ENCODE measurements at regions not wholly inside any gene's neighbourhood (a gene's known extent, or its start where the extent isn't known, plus 50 kb on each side); places are given as distances from the start of the nearest gene placed in this dataset.

- no peak for DNase-seq
Observed at GRCh38 chr5:143554918-143555477, 151.5 kb upstream of the NR3C1 start.

- DNase-seq = peak; percentile 16
Observed at GRCh38 chr5:143554187-143554717, 150.8 kb upstream of the NR3C1 start.

DNA sequence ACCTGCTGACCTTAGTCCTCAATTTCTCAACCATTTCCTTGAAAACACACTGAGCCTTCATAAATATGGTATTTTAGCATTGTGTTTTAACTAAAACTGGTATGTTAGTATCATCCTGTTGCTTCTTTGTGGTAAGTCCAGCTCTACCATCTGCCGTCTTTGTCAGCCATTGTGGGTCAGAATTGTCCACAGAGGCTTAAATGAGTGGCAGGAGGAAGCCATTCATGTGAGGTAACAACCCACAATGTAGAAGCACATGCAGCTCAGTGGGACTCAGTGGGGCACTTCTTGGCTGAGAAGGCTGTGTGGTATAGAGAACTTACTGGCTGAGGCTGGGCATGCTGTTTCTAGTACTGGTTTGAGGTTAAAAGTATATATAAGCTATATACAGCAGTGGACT is 149.2 kb upstream of the NR3C1 start:
- no peak for DNase-seq

DNA sequence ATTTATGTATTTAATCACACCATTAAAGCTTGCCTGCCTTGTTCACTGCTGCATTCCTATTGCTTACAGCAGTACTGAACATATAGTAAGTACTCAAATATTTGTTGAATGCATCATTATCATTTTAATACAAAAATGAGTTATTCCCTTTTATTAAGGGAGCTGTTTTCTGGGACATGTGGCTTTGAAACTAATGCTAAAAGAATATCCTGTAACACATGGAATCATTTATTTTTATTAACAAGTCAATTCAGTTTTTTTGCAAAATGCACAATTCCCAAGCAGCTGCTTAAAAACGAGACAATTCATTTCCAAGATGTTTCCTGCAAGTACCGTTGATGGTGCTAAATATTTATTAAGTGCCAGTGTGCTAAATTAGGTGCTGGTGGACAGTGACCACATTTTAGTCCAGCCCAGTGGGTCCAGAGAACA is 148.3 kb upstream of the NR3C1 start:
- no peak for DNase-seq

DNA sequence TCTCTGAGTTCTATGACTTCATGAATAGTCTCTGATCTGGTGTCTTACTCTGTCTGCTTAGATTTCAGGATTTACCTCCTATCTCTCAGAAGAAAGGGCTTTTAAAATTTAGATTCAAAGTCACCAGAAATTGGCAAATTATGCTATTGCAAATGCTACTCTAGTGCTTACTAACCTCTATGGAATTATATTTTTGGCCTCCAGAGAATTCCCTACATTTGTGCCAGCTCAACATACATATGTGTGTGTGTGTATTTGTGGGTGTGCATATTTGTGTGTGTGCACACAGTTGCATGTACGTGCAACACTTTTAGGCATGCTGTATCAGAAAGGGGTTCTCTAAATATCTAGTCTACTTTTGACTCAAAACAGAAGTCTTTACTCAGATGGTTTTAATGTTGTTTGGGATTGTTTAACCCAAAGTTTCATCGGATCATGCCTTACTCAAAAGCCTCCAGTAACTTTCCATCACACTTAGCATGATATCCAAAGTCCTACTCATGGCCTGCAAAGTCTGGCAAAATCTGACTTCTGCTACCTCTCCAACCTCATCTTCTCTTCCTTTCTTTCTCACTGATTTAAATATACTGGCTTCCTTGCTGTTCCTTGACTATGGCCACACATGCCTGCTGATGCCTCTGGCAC is 147.6 kb upstream of the NR3C1 start:
- no peak for DNase-seq

DNA sequence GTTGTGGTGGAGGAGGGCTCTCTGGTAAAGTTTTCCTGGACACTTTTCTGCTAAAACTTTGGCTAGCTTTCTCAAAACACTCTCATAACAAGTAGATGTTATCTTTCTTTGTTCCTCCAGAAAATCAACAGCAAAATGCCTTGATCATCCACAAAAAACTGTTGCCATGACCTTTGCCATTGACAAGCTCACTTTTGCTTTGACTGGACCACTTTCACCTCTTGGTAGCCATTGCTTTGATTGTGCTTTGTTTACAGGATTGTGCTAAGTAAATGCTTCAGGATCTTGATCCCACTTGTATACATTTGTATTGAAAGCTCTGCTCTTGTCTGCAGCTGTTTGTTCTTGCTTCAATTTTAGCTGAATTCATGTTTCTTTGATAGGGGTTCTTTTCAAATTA is 143.9 kb upstream of the NR3C1 start:
- no peak for DNase-seq

GRCh38 chr5:143546394-143546793 is 142.9 kb upstream of the NR3C1 start:
- no peak for DNase-seq

DNA sequence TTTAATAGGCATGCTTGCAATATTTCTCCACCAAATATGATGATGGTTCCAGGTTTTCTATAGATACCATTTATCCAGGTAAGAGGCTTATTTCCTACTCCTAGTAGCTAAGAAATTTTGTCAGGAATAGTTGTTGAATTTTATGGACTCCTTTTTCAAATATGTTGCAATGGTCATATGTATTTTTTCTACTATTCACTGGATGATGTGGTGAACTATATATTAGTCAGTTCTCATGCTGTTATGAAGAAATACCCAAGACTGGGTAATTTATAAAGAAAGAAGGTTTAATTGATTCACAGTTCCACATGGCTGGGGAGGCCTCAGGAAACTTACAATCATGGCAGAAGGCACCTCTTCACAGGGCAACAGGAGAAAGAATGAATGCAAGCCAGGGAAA is 141.1 kb upstream of the NR3C1 start:
- DNase-seq = no peak

DNA sequence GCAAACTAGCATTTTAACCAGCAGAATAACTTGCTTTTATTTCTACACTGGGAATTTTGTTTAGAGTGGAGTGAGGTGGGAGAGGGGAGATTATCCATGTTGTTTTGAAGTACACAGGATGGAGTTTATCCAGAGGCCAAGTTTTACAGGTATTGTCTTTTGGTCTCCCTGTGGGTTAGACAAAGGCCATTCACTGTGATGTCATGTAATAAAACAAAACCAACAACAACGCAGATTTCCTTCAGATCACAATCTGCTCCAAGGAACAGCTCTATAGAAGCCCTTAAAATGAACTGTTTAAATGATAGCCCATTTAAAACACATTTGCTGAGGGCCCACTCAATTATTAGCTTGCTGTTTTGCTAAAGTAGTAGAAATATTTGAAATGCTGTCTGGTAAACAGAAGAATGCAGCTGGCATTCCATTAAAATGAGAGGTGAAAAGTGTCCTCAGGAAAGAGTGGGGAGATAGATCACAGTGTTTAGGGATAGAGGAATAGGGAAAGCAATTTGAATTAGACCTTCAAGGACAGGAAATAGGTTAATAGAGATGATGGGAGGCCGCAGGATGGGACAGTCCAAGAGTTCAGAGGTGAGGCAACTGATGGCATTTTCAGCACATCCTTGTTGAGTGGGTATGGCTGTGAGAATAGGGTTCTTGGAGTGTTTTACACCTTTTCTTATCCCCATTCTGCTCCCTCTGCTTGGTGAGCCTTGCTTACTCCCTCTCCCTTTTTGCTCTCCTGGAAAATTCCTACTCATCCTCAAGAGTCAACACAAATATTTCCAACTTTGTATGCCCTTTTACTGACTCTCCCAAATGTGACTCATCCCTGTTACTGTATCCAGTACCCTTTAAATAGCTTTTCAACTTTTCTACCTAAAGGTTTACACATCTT is 140.1 kb upstream of the NR3C1 start:
- no peak for DNase-seq

DNA sequence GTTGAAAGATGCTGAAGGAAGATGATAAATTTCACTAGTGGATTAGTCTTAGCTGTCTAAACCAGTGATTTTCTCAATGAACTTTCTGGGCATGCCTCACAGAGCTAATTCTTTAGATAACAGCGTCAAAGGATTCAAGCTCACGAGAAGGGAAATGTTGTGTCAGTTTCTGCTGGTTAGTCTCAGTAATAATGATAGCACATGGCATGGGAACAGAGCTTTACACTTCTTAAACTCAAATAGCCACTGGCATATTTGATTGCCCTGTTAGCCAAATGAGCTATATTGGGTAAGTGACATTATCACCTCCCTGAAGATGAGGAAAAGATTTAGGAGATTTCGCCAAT is 139.3 kb upstream of the NR3C1 start:
- no peak for DNase-seq

DNA sequence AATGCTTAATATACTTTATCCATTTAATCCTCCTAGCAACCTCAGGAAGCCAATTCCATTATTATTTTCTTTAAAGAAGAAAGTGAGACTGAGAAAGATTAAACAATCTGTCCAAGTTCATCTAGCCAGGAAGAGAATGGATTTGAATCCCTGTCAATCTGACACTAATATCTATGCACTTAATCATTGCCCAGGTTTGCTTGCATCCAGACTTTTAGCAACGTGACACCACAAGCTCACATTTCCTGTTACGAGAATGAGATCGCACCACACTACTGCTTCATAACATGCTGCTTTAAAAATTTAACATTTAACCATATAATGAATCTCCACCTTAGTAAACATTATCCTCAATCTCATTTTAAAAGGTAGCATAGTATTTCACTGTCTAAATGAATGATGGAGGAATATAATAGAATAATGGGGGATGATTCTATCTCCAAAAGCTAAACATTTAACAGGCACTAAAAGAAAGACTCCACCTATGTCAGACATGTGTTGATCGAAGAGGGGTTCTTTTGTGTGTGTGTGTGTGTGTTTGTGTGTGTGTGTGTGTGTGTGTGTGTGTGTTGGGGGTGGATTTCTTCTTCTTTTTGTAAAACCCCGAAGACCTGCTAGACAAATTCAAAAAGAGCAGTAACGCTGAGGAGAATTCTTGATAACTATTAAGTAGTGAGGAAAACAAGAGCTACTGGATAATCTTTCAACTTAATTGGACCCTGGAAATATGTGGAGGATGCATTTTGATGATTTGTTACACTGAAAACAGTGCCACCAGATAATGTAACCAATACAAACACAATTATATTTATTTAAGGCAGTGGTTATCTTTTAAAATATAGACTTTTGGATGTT is 138.7 kb upstream of the NR3C1 start:
- no peak for DNase-seq

GRCh38 chr5:143539742-143540141 is 136.3 kb upstream of the NR3C1 start:
- no peak for DNase-seq

- no peak for DNase-seq
Observed at GRCh38 chr5:143537056-143537455, 133.6 kb upstream of the NR3C1 start.

DNA sequence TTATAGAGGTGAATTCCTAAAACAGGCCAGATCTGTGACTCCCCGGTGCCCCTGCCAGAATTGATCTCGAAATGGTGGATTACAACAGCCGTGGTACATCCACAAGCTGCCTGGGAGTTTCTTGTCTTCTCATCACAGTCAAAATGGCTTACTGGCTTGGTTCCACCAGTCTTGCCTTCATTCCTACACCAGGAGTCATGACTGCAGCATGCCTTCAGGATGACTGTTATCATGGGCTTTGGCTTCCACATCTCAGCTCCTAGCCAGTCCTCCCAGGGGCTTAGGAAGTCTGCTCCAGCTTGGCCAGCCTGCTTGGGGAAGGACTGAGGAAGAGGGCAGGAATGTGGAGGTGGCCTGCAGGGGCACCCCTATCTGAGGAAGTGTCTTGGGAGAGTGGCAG is 132.9 kb upstream of the NR3C1 start:
- DNase-seq = no peak

DNA sequence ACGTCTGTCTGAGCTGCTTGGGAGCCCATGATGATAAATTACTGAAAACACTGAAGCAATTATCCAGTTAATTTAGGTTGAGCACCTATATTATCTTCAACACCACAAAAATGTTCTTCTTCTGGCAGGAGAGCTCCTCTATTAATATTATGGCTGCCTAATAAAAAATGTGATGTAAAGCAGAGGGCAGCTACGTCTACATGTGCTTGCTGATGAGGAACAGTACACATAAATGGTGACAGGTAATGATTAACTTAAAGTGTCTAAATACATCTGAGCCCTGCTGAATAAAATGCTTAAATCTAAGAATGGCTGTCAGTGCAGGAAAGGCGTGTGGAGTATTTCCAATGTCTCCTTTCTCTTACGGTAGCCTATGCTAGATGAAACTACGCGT is 131.3 kb upstream of the NR3C1 start:
- DNase-seq = no peak

DNA sequence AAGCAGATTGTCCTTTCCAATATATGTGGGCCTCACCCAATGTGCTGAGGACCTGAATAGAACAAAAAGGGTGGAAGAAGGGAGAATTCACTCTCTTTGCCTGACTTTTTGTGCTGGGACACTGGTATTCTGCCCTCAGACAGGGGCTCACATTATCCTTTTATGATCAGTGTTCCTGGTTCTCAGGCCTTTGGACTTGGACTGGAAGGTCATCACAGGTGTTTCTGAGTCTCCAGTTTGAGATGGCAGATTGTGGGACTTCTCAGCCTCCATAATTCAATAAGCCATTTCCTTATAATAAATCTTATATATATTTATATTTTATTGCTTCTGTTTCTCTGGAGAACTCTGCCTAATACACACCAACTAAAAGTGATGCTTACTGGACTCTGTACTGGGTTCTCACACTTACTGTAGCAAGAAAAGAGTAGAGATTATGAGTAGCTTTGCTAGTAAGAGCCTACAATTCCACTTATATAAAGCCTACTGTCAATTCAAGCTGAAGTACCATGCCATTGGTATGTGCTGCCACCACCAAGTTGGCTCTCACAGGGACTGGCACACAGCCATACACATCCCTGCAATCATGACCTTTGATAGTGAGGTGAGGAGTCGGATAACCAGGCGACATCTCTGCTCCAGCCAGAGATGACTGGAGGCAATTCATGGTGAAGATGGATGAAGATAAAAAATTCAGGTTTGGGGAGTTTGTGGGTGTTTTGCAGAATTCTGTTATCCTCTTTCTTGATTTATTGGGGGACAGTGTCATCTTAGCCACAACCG is 130.7 kb upstream of the NR3C1 start:
- no peak for DNase-seq

GRCh38 chr5:143533475-143533874 is 130.0 kb upstream of the NR3C1 start:
- no peak for DNase-seq

DNA sequence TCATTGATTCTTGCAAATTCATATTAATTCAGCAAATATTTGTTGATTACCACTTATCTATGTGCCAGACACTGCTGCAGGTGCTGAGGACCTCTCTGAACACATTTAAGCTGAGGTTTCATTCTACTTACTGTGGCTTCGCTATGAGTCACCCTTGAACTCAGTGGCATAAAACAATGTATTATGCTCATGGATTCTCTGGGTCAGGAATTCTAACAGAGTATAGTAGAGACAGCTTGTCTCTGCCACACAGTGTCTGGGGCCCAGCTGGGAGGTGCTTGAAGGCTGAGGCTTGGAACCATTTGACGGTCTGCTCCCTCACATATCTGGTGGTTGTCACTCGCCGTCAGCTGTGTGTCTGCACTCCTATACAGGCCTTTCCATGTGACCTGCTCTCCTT is 124.3 kb upstream of the NR3C1 start:
- no peak for DNase-seq

GRCh38 chr5:143525176-143525575 is 121.7 kb upstream of the NR3C1 start:
- no peak for DNase-seq

GRCh38 chr5:143524338-143524945 is 121.0 kb upstream of the NR3C1 start:
- no peak for DNase-seq

DNA sequence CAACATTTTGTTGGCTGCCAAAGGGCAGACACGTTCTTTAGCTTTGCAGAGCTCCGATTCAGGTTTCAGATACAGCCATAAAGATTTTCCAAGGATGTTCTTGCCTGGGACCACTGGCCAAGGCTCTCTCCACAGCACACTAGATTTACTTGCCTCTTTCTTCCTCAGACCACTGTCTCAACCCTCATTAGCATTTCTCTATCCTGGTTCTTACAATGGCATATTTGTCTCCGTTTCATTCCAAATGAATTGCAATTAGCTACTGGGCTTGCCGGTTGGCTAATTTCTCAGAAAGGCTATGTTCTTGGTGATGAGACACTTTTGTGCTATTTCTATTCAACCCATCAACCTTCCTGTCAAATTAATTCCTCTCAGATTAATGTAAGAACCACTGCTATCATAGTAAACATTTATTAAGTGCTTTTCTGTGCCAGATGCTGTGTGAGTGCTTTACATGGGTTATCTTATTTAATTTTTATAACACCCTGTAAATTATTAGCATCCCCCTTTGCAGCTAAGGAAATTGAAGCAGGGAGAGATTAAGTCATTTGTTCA is 118.4 kb upstream of the NR3C1 start:
- no peak for DNase-seq
